GM19463 (cell line): ENCODE measurements at regions not wholly inside any gene's neighbourhood (a gene's known extent, or its start where the extent isn't known, plus 50 kb on each side); places are given as distances from the start of the nearest gene placed in this dataset.

Experiments
- ATAC-seq: cut with Tn5 transposase; IDR thresholded peaks from one replicate; pipeline ENCODE4 v1.9.1; 2021; ENCODE audit warnings: mild to moderate bottlenecking, moderate library complexity; ENCODE audit not compliant: unreplicated experiment

DNA sequence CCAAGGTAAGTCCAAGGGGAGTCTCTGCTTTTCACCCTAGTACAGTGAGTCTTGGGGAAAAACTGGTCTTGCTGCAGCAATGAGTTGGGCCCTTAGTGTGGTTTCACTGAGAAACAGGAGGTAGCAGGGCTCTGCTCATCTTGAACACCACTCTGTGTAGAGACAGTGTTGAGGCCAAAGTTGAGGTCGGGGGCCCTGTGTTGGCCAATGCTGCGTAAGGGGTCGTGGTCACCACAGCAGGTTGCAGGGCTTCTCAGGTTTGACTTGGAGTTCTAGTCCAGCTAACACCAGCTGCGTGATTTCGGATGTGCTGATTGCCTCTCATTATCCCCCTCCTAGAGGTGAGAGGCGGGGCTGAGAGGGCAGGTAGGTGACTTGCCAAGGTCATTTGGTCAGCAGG is 807.5 kb downstream of the VRK1 start:
- no peak for ATAC-seq

- ATAC-seq, result no peak
These were observed 821.2 kb downstream of the VRK1 start for GRCh38 chr14:97618401-97618800.

DNA sequence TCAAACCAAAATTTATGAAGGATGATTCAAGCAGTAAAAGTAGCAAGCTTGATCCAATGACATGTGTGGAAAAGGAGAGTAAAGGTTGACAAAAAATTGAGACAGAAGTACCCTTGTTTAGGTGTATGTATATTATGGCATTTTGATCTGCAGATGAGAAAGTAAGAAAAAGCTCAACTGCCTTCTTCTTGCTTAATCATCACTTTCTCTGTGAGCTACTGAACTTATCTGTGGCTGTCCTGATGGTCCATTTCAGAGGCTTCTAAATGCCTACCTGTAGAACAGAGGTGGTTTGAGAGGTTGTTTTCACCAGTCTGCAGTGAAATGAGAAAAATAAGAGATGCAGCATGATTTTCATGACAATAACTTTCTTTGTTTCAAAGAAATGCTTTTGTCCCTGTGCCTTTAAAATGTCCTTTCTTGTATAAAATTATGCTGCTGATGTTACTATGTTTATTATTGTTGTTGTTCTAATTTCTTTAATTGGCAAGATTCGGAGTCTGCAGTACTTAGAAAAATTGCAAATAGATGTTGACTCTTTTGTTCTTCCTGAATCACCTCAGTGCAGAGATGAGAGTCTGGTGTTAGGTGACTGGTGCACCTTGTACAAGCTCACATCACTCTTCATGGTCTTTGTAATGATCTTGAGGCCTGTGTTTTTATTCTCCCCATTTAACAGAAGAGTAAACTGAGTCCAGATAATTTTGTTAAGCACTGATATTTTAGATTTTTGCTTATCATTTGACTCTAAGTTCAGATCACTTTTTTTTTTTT is 821.9 kb downstream of the VRK1 start:
- no peak for ATAC-seq

- ATAC-seq, result no peak
These were observed 822.9 kb downstream of the VRK1 start for GRCh38 chr14:97620066-97620465.

- no peak for ATAC-seq
These were observed 827.8 kb downstream of the VRK1 start for GRCh38 chr14:97624985-97625384.

GRCh38 chr14:97625477-97625876 is 828.3 kb downstream of the VRK1 start:
- ATAC-seq, result no peak

- ATAC-seq, result no peak
These were observed 828.9 kb downstream of the VRK1 start for GRCh38 chr14:97626088-97626487.

GRCh38 chr14:97630249-97630648 is 833.1 kb downstream of the VRK1 start:
- ATAC-seq, result no peak

DNA sequence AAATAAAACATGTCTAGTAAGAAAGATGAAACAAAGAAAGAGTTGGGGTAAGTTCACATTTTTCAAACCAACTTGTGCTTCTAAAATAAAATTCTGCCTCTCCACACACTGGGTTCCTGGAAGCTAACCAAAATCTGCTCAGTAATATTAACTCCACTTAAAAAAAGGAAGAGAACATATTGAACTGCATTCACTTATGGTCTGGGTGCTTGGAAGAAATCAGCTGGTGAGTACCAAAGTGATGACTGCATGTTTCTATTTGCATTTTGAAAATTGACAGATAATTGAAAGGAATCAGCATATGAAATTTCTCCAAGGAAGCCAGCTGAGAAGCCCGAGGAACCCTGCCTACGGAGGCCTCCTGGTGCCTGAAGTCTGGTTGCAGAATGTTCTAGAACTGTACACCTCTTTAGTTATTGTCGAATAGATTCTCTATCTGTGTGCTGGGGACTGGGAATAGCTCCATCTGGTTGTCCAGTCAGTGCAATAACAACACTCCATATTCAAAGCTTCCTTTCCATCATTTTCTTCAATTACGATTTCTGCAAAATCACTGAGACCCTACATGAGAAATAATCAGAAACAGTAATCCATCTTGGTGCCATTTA is 836.1 kb downstream of the VRK1 start:
- ATAC-seq, result no peak

DNA sequence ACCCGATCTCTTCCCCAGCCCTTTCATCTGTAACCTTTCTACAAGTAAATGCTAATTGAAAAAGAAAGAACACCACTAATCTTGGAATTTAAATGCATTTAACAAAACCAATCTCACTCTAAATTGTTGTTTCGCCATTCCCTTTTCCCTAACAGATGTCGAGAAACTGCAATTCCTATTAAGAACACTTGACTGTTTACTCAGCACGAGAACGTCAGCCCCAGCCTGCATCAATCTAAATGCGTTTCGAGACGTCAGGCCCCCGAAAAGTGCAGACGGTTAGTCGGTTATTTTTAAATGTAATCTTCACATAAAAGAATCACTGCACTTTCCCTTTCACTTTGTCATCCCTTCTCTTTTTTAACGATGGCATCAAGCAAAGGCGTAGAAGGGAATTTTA is 837.6 kb downstream of the VRK1 start:
- no peak for ATAC-seq

GRCh38 chr14:97638864-97639263 is 841.7 kb downstream of the VRK1 start:
- ATAC-seq, result no peak

DNA sequence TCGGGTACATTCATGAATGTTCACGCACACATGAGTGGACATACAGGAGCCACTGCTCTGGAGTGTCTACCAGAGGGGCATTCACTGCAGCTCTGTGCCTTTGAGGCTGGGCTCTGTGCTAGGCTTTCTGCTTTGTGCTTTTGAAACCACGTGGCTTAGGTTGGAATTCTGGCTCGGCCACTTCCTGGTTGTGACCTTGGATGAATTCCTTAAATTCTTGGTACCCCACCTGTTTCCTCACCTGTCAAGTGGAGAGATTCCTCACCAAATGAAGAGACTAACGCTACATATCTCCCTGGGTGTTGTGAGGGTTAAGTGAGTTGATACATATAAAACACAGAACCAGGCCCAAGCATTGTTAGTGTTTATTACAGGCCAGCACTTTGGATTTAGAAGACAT is 842.8 kb downstream of the VRK1 start:
- ATAC-seq, result no peak

- no peak for ATAC-seq
These were observed 844.6 kb downstream of the VRK1 start for GRCh38 chr14:97641827-97642226.

GRCh38 chr14:97642631-97643030 is 845.4 kb downstream of the VRK1 start:
- no peak for ATAC-seq

- no peak for ATAC-seq
These were observed 847.2 kb downstream of the VRK1 start for GRCh38 chr14:97644365-97644764.

GRCh38 chr14:97649752-97650151 is 852.6 kb downstream of the VRK1 start:
- ATAC-seq, result no peak

DNA sequence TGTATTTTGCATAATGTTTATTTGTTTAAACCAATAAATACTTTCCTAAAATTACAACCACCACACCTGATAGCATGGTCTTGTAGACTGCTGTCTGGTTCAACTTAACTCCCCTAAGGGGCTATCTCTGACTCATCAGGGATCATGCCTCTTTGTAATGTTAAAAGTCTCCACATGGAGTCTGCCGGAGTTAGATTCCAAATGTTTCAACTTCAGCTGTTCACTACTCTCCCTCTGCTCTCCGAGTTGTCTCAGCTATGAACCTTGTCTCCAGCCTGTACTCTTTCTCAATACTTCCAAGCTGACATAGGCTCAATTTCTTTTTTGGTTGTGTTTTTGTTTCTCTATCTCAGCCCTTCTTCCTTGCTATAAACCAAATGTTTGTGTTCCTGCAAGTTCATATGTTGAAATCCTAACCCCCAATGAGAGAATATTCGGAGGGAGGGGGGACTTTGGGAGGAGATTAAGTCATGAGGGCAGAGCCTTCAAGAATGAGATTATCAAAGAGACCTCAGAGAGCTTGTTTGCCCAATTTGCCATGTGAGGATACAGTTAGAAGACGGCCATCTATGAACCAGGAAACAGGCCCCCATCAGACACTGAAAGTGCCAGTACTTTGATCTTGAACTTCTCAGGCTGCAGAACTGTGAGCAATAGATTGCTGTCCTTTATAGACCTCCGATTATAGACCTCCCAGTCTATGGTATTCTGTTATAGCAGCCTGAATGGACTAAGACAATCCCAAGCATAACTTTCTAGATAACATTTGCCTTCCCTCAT is 858.2 kb downstream of the VRK1 start:
- no peak for ATAC-seq

DNA sequence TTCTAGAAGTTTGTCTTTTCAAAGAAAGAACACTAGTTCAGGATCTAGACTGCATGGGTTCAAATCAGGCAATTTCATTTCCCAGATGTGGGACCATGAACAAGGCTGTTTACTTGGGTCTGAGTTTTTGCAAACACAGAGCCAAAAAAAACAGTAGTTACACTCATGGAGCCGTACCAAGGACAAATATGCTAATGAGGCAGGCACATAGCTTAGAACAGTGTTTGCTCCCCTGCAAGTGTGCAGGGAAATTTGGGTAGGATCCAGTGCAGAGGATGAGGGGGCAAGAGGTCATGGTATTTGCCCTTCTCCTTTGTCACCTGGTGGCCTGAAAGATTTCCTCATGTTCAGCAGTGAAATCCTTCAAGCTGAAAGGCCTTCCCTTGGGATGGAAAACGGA is 860.4 kb downstream of the VRK1 start:
- ATAC-seq, result no peak

GRCh38 chr14:97687944-97688630 is 890.9 kb downstream of the VRK1 start:
- no peak for ATAC-seq

GRCh38 chr14:97688631-97689336 is 891.6 kb downstream of the VRK1 start:
- ATAC-seq, result no peak

GRCh38 chr14:97692084-97692483 is 894.9 kb downstream of the VRK1 start:
- no peak for ATAC-seq
